Sigmoid colon (tissue), 4 donors: ENCODE measurements at regions not wholly inside any gene's neighbourhood (a gene's known extent, or its start where the extent isn't known, plus 50 kb on each side); places are given as distances from the start of the nearest gene placed in this dataset.

Experiments
- EP300 ChIP-seq, 4 donors: sonication (generic); formaldehyde crosslinking; IDR thresholded peaks; one replicate each; pipeline ENCODE4 v1.6.1; 2017; ENCODE audit warnings: antibody characterized with exemption in 4 of 4
- POLR2A ChIP-seq, 2 donors: fragments of 450-650 bp; IDR thresholded peaks; one replicate each; pipeline ENCODE4 v1.6.1; 2016; ENCODE audit warnings: antibody characterized with exemption in 2 of 2, mild to moderate bottlenecking in 2 of 2, moderate library complexity in 2 of 2
- POLR2AphosphoS5 ChIP-seq, 4 donors: sonication (generic); formaldehyde crosslinking; IDR thresholded peaks; one replicate each; pipeline ENCODE4 v1.6.1; 2017; ENCODE audit warnings: antibody characterized with exemption in 4 of 4
- TF ChIP-seq, protein P1 (sequence below), 4 experiments: fragments of 450-650 bp in 3 of 4; fragments of 200-600 bp in 1 of 4; IDR thresholded peaks; one replicate each; pipeline ENCODE4 v1.5.1; 2016 to 2019; ENCODE audit warnings: antibody characterized with exemption in 4 of 4, mild to moderate bottlenecking in 3 of 4, moderate library complexity in 2 of 4

DNA sequence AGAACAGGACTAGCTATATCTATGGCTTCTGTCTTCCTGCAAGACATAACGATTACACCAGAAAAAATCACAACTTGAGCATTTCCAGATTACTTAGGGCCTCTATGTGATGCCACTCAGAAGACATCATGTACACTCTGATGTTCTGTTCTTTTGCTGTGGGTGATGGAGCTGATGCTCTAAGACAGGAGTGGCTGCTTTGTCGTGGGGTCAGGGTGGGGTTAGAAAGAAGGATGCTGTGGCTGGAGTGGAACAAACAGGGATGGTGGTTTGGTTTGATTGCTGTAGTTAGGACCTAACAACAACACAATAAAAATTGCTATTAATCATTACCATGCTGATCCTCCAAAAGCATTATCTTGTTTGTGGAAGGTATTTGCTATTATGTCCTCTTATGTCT is 120.3 kb upstream of the ARHGAP20 start:
- TF ChIP-seq, protein P1, sequence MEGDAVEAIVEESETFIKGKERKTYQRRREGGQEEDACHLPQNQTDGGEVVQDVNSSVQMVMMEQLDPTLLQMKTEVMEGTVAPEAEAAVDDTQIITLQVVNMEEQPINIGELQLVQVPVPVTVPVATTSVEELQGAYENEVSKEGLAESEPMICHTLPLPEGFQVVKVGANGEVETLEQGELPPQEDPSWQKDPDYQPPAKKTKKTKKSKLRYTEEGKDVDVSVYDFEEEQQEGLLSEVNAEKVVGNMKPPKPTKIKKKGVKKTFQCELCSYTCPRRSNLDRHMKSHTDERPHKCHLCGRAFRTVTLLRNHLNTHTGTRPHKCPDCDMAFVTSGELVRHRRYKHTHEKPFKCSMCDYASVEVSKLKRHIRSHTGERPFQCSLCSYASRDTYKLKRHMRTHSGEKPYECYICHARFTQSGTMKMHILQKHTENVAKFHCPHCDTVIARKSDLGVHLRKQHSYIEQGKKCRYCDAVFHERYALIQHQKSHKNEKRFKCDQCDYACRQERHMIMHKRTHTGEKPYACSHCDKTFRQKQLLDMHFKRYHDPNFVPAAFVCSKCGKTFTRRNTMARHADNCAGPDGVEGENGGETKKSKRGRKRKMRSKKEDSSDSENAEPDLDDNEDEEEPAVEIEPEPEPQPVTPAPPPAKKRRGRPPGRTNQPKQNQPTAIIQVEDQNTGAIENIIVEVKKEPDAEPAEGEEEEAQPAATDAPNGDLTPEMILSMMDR (IDR thresholded peaks at IDR 0.05), result no peak
- TF ChIP-seq POLR2AphosphoS5 (IDR thresholded peaks at IDR 0.05) (no peak), POLR2A (IDR thresholded peaks at IDR 0.05) (no peak), EP300 (IDR thresholded peaks at IDR 0.05) (no peak)
